ENCODE measurements at regions not wholly inside any gene's neighbourhood (a gene's known extent, or its start where the extent isn't known, plus 50 kb on each side); places are given as distances from the start of the nearest gene placed in this dataset.
A peak's percentile ranks its signal among the peaks of the same experiment; 100 is the strongest.
"Not testable (repeated sequence)": the region's sequence is repeated elsewhere in the genome, so short reads cannot be mapped to it uniquely, and the experiment has no call there.

GRCh38 chr1:56120021-56120420, 459.3 kb downstream of the PLPP3 start:
- H3K4me3 ChIP-seq (ENCODE audit: low read depth, low read length) = no peak overlapping the region
- no peak for TF ChIP-seq CTCF (IDR thresholded peaks at IDR 0.05; ENCODE audit: insufficient read depth, low read depth, low read length, missing control alignments)
- DNase-seq (ENCODE audit: low read depth) = no peak

GRCh38 chr1:56118676-56119075, 460.7 kb downstream of the PLPP3 start:
- DNase-seq (ENCODE audit: low read depth) = not testable (repeated sequence)

GRCh38 chr1:56115701-56116100, 463.7 kb downstream of the PLPP3 start:
- TF ChIP-seq CTCF (IDR thresholded peaks at IDR 0.05; ENCODE audit: insufficient read depth, low read depth, low read length, missing control alignments) = no peak
- H3K4me3 ChIP-seq (ENCODE audit: low read depth, low read length) = no peak overlapping the region
- no peak for DNase-seq (ENCODE audit: low read depth)

More at GRCh38 chr1:56118676-56119075, 460.7 kb downstream of the PLPP3 start:
- H3K4me3 ChIP-seq (ENCODE audit: low read depth, low read length) = not testable (repeated sequence)

- H3K4me3 ChIP-seq (ENCODE audit: low read depth, low read length) = no peak overlapping the region
- DNase-seq (ENCODE audit: low read depth) = no peak
- no peak for TF ChIP-seq CTCF (IDR thresholded peaks at IDR 0.05; ENCODE audit: insufficient read depth, low read depth, low read length, missing control alignments)
These were observed 465.7 kb downstream of the PLPP3 start for GRCh38 chr1:56113679-56114078.

- H3K4me3 ChIP-seq (ENCODE audit: low read depth, low read length) = no peak overlapping the region
- no peak for DNase-seq (ENCODE audit: low read depth)
- no peak for TF ChIP-seq CTCF (IDR thresholded peaks at IDR 0.05; ENCODE audit: insufficient read depth, low read depth, low read length, missing control alignments)
These were observed 472.1 kb downstream of the PLPP3 start for GRCh38 chr1:56107275-56107638.

- peak; percentile 62 for DNase-seq (ENCODE audit: low read depth)
- no peak overlapping the region for H3K4me3 ChIP-seq (ENCODE audit: low read depth, low read length)
- no peak for TF ChIP-seq CTCF (IDR thresholded peaks at IDR 0.05; ENCODE audit: insufficient read depth, low read depth, low read length, missing control alignments)
These were observed 472.7 kb downstream of the PLPP3 start for GRCh38 chr1:56106531-56107274.

GRCh38 chr1:56105397-56105796, 474.0 kb downstream of the PLPP3 start:
- no peak for TF ChIP-seq CTCF (IDR thresholded peaks at IDR 0.05; ENCODE audit: insufficient read depth, low read depth, low read length, missing control alignments)
- no peak overlapping the region for H3K4me3 ChIP-seq (ENCODE audit: low read depth, low read length)
- DNase-seq (ENCODE audit: low read depth) = peak; percentile 5
